PC-9 (cell line): ENCODE measurements at regions not wholly inside any gene's neighbourhood (a gene's known extent, or its start where the extent isn't known, plus 50 kb on each side); places are given as distances from the start of the nearest gene placed in this dataset.

Experiments used
- BruUV-seq: library from RNA; stranded (reverse); fragments of 400-500 nt; replicated peaks from 2 replicates; lab custom pipeline; 2021; lab: Mats Ljungman, UMichigan
- CTCF ChIA-PET: fragments of 300-600 bp; sonication (Branson Sonifier 250); formaldehyde crosslinking; loops from one replicate; lab custom pipeline; 2022; ENCODE audit warnings: antibody characterized with exemption; lab: Charles Lee
- POLR2A ChIA-PET: fragments of 300-600 bp; sonication (Branson Sonifier 250); formaldehyde crosslinking; loops from one replicate; lab custom pipeline; 2022; ENCODE audit warnings: antibody characterized with exemption; ENCODE audit not compliant: unreplicated experiment; lab: Charles Lee
- DNase-seq, 2 experiments: peaks; one replicate each; pipeline versions ENCODE4 v3.0.0 to v3.0.0-alpha.2; 2015 to 2022; ENCODE audit warnings: mixed read lengths in 1 of 2
- H2AFZ ChIP-seq: fragments of 200-600 bp; sonication (generic); 2 replicates; pipeline ENCODE4 v1.8.1; 2017; ENCODE audit warnings: antibody characterized with exemption
- H3F3A ChIP-seq: fragments of 200-600 bp; sonication (generic); 2 replicates; pipeline ENCODE4 v1.8.1; 2017; ENCODE audit warnings: antibody characterized with exemption, mild to moderate bottlenecking, low read depth; ENCODE audit not compliant: insufficient read depth
- H3K27ac ChIP-seq: fragments of 200-600 bp; sonication (generic); 2 replicates; pipeline ENCODE4 v1.6.1; 2016; ENCODE audit warnings: mixed run types
- H3K27me3 ChIP-seq: fragments of 200-600 bp; sonication (generic); 2 replicates; pipeline ENCODE4 v1.6.1; 2016; ENCODE audit warnings: low read depth, mixed run types; ENCODE audit not compliant: insufficient read depth
- H3K36me3 ChIP-seq: fragments of 200-600 bp; sonication (generic); 2 replicates; pipeline ENCODE4 v1.6.1; 2016; ENCODE audit warnings: low read depth, mixed run types
- H3K4me1 ChIP-seq: fragments of 200-600 bp; sonication (generic); replicated peaks from 2 replicates; pipeline ENCODE4 v1.6.1; 2016; ENCODE audit warnings: mixed run types; ENCODE audit not compliant: insufficient read depth
- H3K4me2 ChIP-seq: fragments of 200-600 bp; sonication (generic); 2 replicates; pipeline ENCODE4 v1.6.1; 2017; ENCODE audit warnings: mixed run types
- H3K4me3 ChIP-seq: fragments of 200-600 bp; sonication (generic); 2 replicates; pipeline ENCODE4 v1.6.1; 2016; ENCODE audit warnings: mixed run types
- H3K79me2 ChIP-seq: fragments of 200-600 bp; sonication (generic); 2 replicates; pipeline ENCODE4 v1.6.1; 2017; ENCODE audit warnings: low read depth, mixed run types
- H3K9me2 ChIP-seq: fragments of 200-600 bp; sonication (generic); 2 replicates; pipeline ENCODE4 v1.8.1; 2017; ENCODE audit warnings: mild to moderate bottlenecking; ENCODE audit not compliant: insufficient read depth
- H3K9me3 ChIP-seq: fragments of 200-600 bp; sonication (generic); 2 replicates; pipeline ENCODE4 v1.8.1; 2016; ENCODE audit warnings: low read depth; ENCODE audit not compliant: insufficient read depth
- H4K20me1 ChIP-seq: fragments of 200-600 bp; sonication (generic); 2 replicates; pipeline ENCODE4 v1.8.1; 2017; ENCODE audit not compliant: insufficient read depth
- EZH2 ChIP-seq: fragments of 200-600 bp; sonication (generic); IDR thresholded peaks from 2 replicates; pipeline ENCODE4 v1.8.0; 2017; ENCODE audit warnings: antibody characterized with exemption, low read depth
- intact Hi-C: fragments of 100-400 bp; cut with micrococcal nuclease; formaldehyde crosslinking; loops from one replicate; pipeline ENCODE4 v1.10.0; 2022; ENCODE audit not compliant: unreplicated experiment
- TF ChIP-seq, protein P1 (sequence below): fragments of 200-600 bp; sonication (generic); conservative IDR thresholded peaks from 2 replicates; pipeline ENCODE4 v1.6.1; 2017; ENCODE audit warnings: mixed run types, antibody characterized with exemption, mild to moderate bottlenecking, moderate library complexity

DNA sequence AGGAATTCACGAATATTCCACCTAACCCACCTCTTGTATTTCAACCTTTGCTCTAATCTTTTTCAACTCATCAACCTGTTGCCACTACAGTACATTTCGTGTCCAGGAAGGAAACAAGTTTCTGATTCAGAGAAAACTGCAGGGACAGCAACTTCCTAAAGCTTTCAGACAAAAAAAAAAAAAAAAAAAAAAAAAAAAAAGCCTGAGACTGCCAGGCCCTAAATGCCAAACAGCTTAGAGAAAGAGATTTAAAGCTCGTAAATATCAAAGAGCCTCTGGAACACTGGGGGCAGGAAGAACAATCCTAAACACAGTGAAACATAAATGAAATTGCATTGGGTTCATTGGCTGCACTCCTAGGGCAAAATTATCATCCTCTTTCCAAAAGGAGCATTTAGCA is 411.2 kb upstream of the SPTLC3 start:
- TF ChIP-seq, protein P1, sequence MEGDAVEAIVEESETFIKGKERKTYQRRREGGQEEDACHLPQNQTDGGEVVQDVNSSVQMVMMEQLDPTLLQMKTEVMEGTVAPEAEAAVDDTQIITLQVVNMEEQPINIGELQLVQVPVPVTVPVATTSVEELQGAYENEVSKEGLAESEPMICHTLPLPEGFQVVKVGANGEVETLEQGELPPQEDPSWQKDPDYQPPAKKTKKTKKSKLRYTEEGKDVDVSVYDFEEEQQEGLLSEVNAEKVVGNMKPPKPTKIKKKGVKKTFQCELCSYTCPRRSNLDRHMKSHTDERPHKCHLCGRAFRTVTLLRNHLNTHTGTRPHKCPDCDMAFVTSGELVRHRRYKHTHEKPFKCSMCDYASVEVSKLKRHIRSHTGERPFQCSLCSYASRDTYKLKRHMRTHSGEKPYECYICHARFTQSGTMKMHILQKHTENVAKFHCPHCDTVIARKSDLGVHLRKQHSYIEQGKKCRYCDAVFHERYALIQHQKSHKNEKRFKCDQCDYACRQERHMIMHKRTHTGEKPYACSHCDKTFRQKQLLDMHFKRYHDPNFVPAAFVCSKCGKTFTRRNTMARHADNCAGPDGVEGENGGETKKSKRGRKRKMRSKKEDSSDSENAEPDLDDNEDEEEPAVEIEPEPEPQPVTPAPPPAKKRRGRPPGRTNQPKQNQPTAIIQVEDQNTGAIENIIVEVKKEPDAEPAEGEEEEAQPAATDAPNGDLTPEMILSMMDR: no peak
- TF ChIP-seq EZH2: no peak
- H3K27me3 ChIP-seq: no peaks in the 10 kb centered on the region
- H3K27ac ChIP-seq: no peak overlapping the region
- 0 out of 2 replicates have a peak, but pooled peaks cover 4% of the 10 kb centered on the region for H3K4me1 ChIP-seq
- H2AFZ ChIP-seq: no peak overlapping the region
- no peak overlapping the region for H3K4me2 ChIP-seq
- no peaks in the 10 kb centered on the region; the same call in 1 of the 2 replicates for H3K9me3 ChIP-seq
- intact Hi-C loops: no loop called here
- CTCF ChIA-PET: no interaction called here
- H4K20me1 ChIP-seq: no peaks in the 10 kb centered on the region
- POLR2A ChIA-PET: no interaction called here
- no peak overlapping the region for H3K4me3 ChIP-seq
- H3K36me3 ChIP-seq: no peaks in the 10 kb centered on the region
- BruUV-seq: no TSS peak
- no peak for DNase-seq
- no peaks in the 10 kb centered on the region; the same call in 1 of the 2 replicates for H3K9me2 ChIP-seq
- no peaks in the 10 kb centered on the region for H3K79me2 ChIP-seq
- no peaks in the 10 kb centered on the region for H3F3A ChIP-seq

DNA sequence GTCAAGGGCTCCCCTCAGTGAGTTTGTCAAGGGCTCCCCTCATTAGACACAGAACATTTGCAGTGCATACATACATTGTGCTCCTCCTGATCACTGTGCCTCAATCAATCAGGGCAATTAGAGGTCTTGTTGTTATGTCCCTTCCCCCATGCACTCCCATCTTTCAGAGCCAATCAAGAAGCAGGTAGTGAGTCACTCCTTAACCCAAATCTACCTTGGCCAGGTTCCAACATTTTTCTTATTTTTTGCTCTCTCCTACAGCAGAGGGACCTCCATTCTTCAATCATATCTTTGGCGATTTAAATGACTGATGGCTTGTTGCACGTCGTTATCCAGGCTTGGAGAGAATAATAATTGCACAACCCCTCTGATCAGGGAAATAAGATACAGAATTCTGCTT is 409.9 kb upstream of the SPTLC3 start:
- no peaks in the 10 kb centered on the region for H3F3A ChIP-seq
- DNase-seq: no peak
- no peaks in the 10 kb centered on the region; the same call in 1 of the 2 replicates for H3K9me2 ChIP-seq
- no peak overlapping the region for H2AFZ ChIP-seq
- H3K4me1 ChIP-seq: 0 out of 2 replicates have a peak, but pooled peaks cover 4% of the 10 kb centered on the region
- H4K20me1 ChIP-seq: no peaks in the 10 kb centered on the region
- BruUV-seq: no TSS peak
- ChIA-PET POLR2A (no interaction called here), CTCF (no interaction called here)
- no peaks in the 10 kb centered on the region for H3K9me3 ChIP-seq
- no peak overlapping the region for H3K27ac ChIP-seq
- intact Hi-C loops: no loop called here
- no peaks in the 10 kb centered on the region for H3K79me2 ChIP-seq
- no peak overlapping the region for H3K4me3 ChIP-seq
- TF ChIP-seq EZH2: no peak
- TF ChIP-seq, protein P1: no peak
- no peak overlapping the region for H3K4me2 ChIP-seq
- no peaks in the 10 kb centered on the region for H3K27me3 ChIP-seq
- no peaks in the 10 kb centered on the region for H3K36me3 ChIP-seq

DNA sequence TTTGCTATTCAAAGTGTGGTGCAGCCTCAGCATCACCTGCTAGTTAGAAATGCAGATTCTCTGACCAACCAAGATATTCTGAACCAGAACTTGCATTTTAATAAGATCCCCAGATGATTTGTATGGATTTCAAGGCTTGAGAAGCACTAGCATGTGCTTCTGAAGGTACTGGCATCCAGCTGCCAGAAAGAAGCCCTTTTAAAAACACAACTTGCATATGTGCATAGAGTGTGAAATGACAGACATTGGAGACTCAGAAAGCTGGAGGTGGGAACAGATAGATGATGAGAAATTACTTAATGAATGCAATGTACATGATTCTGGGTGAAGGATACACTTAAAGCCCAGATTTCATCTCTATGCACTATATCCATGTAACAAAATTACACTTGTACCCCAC is 409.3 kb upstream of the SPTLC3 start:
- no peak overlapping the region for H3K4me2 ChIP-seq
- H2AFZ ChIP-seq: no peak overlapping the region
- TF ChIP-seq, protein P1: no peak
- no peak for TF ChIP-seq EZH2
- H3K4me3 ChIP-seq: no peak overlapping the region
- no peaks in the 10 kb centered on the region for H3K27me3 ChIP-seq
- no peaks in the 10 kb centered on the region for H4K20me1 ChIP-seq
- H3K36me3 ChIP-seq: no peaks in the 10 kb centered on the region
- POLR2A ChIA-PET: no interaction called here
- CTCF ChIA-PET: no interaction called here
- no peaks in the 10 kb centered on the region for H3K79me2 ChIP-seq
- no peak overlapping the region for H3K27ac ChIP-seq
- 0 out of 2 replicates have a peak, but pooled peaks cover 4% of the 10 kb centered on the region for H3K4me1 ChIP-seq
- intact Hi-C loops: no loop called here
- no peaks in the 10 kb centered on the region; the same call in 1 of the 2 replicates for H3K9me2 ChIP-seq
- BruUV-seq: no TSS peak
- no peaks in the 10 kb centered on the region for H3K9me3 ChIP-seq
- DNase-seq: no peak
- H3F3A ChIP-seq: no peaks in the 10 kb centered on the region
